Activated CD8-positive, alpha-beta T cell treated with anti-CD3 and anti-CD28 coated beads for 36 hours (primary cell): ENCODE measurements at regions not wholly inside any gene's neighbourhood (a gene's known extent, or its start where the extent isn't known, plus 50 kb on each side); places are given as distances from the start of the nearest gene placed in this dataset.

ENCODE experiments used
- ATAC-seq: fragments of 200-7000 bp; cut with Tn5 transposase; one replicate; pipeline ENCODE4 v1.10.0; 2021; ENCODE audit warnings: mild to moderate bottlenecking, moderate library complexity
- CTCF ChIA-PET: fragments of 350-600 bp; sonication (Branson Sonifier 250); formaldehyde crosslinking; loops from one replicate; lab custom pipeline; 2021; ENCODE audit warnings: antibody characterized with exemption; lab: Charles Lee
- POLR2A ChIA-PET: fragments of 350-600 bp; sonication (Branson Sonifier 250); formaldehyde crosslinking; loops from one replicate; lab custom pipeline; 2021; ENCODE audit warnings: antibody characterized with exemption; lab: Charles Lee
- DNase-seq: peaks from one replicate; pipeline ENCODE4 v3.0.0-alpha.2; 2020
- H3K27ac Mint-ChIP-seq: one replicate; pipeline ENCODE4 v1.8.0; 2021; ENCODE audit warnings: mild to moderate bottlenecking, mixed read lengths
- H3K27me3 Mint-ChIP-seq: one replicate; pipeline ENCODE4 v1.8.0; 2021; ENCODE audit warnings: mixed read lengths
- H3K36me3 Mint-ChIP-seq: one replicate; pipeline ENCODE4 v1.8.0; 2021; ENCODE audit warnings: low read depth, mixed read lengths
- H3K4me1 Mint-ChIP-seq: one replicate; pipeline ENCODE4 v1.8.0; 2021; ENCODE audit warnings: low read depth, mixed read lengths
- H3K4me3 Mint-ChIP-seq: one replicate; pipeline ENCODE4 v1.8.0; 2021; ENCODE audit warnings: mild to moderate bottlenecking, moderate library complexity, mixed read lengths
- H3K9me3 Mint-ChIP-seq: one replicate; pipeline ENCODE4 v1.8.0; 2021; ENCODE audit warnings: mixed read lengths
- intact Hi-C: fragments of 100-400 bp; cut with micrococcal nuclease; formaldehyde crosslinking; loops from one replicate; pipeline ENCODE4 v1.10.0; 2022
- TF ChIP-seq, protein P1 (sequence below): fragments of 200-600 bp; IDR thresholded peaks from one replicate; pipeline ENCODE4 v1.8.0; 2022; ENCODE audit warnings: antibody characterized with exemption, mild to moderate bottlenecking

DNA sequence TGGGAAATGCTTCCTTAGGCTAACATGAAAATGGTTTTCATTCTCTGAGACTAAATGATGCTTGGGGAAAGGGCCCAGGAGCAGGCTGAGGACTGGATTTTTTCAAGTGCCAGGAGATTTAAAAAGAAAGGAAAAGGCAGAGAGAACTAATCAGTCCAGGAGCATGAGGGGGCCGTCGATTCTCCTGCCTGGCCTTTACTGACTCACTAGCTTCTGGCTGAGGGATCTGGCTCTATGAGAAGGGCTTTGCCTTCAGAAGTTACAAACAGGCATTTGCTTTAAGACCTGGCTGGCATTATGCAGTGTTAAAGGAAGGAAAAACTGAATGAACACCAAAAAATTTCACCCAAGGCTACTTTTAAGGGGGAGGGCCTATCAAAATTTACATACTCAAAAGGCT lies 359.2 kb downstream of the PBX1 start:
- Mint-ChIP-seq H3K27me3 (no peaks in the 10 kb centered on the region), H3K4me1 (no peaks in the 10 kb centered on the region), H3K9me3 (no peaks in the 10 kb centered on the region), H3K4me3 (no peak overlapping the region), H3K36me3 (no peaks in the 10 kb centered on the region), H3K27ac (no peak overlapping the region)
- CTCF ChIA-PET: interaction anchor here (1.2 kb wide), 1 partner anchor 8 kb away, joined by 3 read pairs; no protein-coding TSS in a partner anchor
- no peak for ATAC-seq
- TF ChIP-seq, protein P1, sequence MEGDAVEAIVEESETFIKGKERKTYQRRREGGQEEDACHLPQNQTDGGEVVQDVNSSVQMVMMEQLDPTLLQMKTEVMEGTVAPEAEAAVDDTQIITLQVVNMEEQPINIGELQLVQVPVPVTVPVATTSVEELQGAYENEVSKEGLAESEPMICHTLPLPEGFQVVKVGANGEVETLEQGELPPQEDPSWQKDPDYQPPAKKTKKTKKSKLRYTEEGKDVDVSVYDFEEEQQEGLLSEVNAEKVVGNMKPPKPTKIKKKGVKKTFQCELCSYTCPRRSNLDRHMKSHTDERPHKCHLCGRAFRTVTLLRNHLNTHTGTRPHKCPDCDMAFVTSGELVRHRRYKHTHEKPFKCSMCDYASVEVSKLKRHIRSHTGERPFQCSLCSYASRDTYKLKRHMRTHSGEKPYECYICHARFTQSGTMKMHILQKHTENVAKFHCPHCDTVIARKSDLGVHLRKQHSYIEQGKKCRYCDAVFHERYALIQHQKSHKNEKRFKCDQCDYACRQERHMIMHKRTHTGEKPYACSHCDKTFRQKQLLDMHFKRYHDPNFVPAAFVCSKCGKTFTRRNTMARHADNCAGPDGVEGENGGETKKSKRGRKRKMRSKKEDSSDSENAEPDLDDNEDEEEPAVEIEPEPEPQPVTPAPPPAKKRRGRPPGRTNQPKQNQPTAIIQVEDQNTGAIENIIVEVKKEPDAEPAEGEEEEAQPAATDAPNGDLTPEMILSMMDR: no peak
- DNase-seq: no peak
- POLR2A ChIA-PET: interaction anchor here (0.7 kb wide), 1 partner anchor 931 kb away, joined by 3 read pairs; no protein-coding TSS in a partner anchor
- intact Hi-C loops: no loop called here

DNA sequence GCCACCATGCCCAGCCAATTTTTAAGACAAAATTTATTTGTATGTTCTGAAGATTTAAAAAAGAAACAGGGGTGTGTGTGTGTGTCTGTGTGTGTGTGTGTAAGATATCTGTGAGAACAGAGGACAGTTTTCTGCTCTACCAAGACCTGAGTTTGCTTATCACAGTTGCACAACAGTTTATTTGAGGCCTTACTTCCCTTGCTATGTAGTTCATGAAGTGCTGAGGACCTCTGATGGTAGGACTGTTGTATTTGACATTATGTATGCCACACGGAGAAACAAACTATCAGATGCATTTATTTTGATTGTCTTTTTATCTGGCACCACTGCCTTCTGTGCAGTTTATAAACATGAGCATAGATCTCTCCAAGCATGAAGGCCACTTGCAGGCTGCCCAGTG lies 355.2 kb downstream of the PBX1 start:
- ATAC-seq (no peak), DNase-seq (no peak)
- ChIA-PET POLR2A (no interaction called here), CTCF (no interaction called here)
- no peak overlapping the region for H3K4me3 Mint-ChIP-seq
- no peaks in the 10 kb centered on the region for H3K27me3 Mint-ChIP-seq
- TF ChIP-seq, protein P1: no peak
- H3K9me3 Mint-ChIP-seq: no peaks in the 10 kb centered on the region
- intact Hi-C loops: no loop called here
- H3K4me1 Mint-ChIP-seq: no peaks in the 10 kb centered on the region
- no peaks in the 10 kb centered on the region for H3K36me3 Mint-ChIP-seq
- H3K27ac Mint-ChIP-seq: no peak overlapping the region

DNA sequence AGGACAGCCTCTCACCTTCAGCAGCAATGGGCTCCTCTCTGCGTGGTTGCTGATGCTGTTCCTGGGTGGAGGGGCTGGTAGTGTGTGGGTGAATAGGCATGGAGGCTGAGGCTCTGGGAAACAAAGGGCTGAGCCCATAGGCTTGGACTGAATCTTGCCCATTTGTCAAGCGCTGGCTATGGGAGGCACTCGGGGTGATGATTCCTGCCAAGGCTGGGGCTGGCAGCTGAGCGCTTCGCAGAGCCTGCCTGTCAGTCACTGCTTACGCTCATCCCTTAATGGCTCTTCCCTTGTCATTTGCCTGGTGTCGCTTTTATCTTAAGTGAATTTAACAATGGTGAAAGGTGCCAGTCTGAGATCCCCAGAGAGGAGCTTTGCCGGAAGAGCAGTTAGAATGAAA lies 353.3 kb downstream of the PBX1 start:
- TF ChIP-seq, protein P1: no peak
- POLR2A ChIA-PET: no interaction called here
- ATAC-seq: no peak

DNA sequence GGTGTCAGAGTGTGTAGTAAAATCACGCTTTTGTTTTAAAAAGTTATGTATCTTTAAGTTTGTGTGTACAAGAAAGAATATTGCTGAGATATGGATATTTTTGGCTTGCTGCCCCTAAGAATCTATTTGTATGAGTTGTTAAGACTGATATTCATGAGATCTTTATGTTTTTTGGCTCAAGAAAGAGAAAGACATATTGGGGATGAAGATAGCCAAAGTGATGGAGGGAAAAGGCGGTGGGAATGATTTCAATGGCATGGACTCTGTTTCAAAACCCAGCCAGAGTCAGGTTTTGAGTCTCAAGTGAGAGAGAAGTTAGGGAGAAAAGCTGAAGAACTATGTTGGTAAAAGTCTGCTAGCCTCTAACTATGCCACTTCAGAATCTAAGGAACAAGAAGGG lies 351.7 kb downstream of the PBX1 start:
- Mint-ChIP-seq H3K9me3 (no peaks in the 10 kb centered on the region), H3K27ac (no peak overlapping the region), H3K27me3 (no peaks in the 10 kb centered on the region), H3K4me1 (no peaks in the 10 kb centered on the region), H3K4me3 (no peak overlapping the region), H3K36me3 (no peaks in the 10 kb centered on the region)
- intact Hi-C loops: no loop called here
- ATAC-seq (no peak), DNase-seq (no peak)
- TF ChIP-seq, protein P1: no peak
- ChIA-PET CTCF (no interaction called here), POLR2A (no interaction called here)

More for the DNA sequence above, 353.3 kb downstream of the PBX1 start:
- Mint-ChIP-seq H3K27me3 (no peaks in the 10 kb centered on the region), H3K9me3 (no peaks in the 10 kb centered on the region), H3K27ac (no peak overlapping the region), H3K4me1 (no peaks in the 10 kb centered on the region), H3K4me3 (no peak overlapping the region), H3K36me3 (no peaks in the 10 kb centered on the region)
- CTCF ChIA-PET: no interaction called here
- DNase-seq: no peak
- intact Hi-C loops: no loop called here

DNA sequence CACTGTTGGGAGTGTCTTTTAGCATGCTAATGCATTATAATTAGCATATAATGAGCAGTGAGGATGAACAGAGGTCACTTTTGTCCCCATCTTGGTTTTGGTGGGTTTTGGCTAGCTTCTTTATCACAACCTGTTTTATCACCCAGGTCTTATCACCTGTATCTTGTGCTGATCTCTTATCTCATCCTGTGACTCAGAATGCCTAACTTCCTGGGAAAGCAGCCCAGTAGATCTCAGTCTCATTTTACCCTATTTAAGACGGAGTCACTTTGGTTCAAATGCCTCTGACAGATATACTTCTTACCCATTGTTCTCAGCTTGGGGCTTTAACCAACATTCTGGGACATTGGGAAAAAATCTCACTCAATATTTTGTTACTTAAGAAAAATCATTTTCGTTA lies 348.7 kb downstream of the PBX1 start:
- Mint-ChIP-seq H3K4me1 (no peaks in the 10 kb centered on the region), H3K27me3 (no peaks in the 10 kb centered on the region), H3K36me3 (no peaks in the 10 kb centered on the region), H3K4me3 (no peak overlapping the region), H3K9me3 (no peaks in the 10 kb centered on the region), H3K27ac (no peak overlapping the region)
- ChIA-PET CTCF (no interaction called here), POLR2A (no interaction called here)
- ATAC-seq (no peak), DNase-seq (no peak)
- TF ChIP-seq, protein P1: no peak
- intact Hi-C loops: no loop called here
